ENCODE measurements at regions not wholly inside any gene's neighbourhood (a gene's known extent, or its start where the extent isn't known, plus 50 kb on each side); places are given as distances from the start of the nearest gene placed in this dataset.
A peak's percentile ranks its signal among the peaks of the same experiment; 100 is the strongest.

- Histone ChIP-seq H2AFZ (replicated peaks) (no peak overlapping the region), H3K9ac (no peak overlapping the region), H3K36me3 (no peaks in the 10 kb centered on the region), H3K79me2 (ENCODE audit: low read depth) (no peaks in the 10 kb centered on the region), H3K27me3 (no peaks in the 10 kb centered on the region), H3K4me1 (peaks cover 7% of the 10 kb centered on the region), H3K9me3 (ENCODE audit: low read depth) (no peaks in the 10 kb centered on the region), H3F3A (ENCODE audit: low read depth) (no peaks in the 10 kb centered on the region), H3K4me3 (no peak overlapping the region), H3K27ac (no peak overlapping the region), H3K4me2 (no peak overlapping the region), H4K20me1 (ENCODE audit: low read depth) (no peaks in the 10 kb centered on the region)
- TF ChIP-seq EZH2 (IDR thresholded peaks at IDR 0.05) (no peak), EZH2phosphoT487 (IDR thresholded peaks at IDR 0.05) (no peak), CTCF (IDR thresholded peaks at IDR 0.05) (no peak)
- DNase-seq (ENCODE audit: low spot score) = no peak
- H3K27me3 Mint-ChIP-seq (ENCODE audit: insufficient read depth, low read depth) = no peaks in the 10 kb centered on the region
- H3K36me3 Mint-ChIP-seq = no peaks in the 10 kb centered on the region
- H3K27ac Mint-ChIP-seq = no peak overlapping the region
- H3K4me1 Mint-ChIP-seq = peaks cover 11% of the 10 kb centered on the region
- no peaks in the 10 kb centered on the region for H3K9me3 Mint-ChIP-seq
- no peak overlapping the region for H3K4me3 Mint-ChIP-seq
Observed at GRCh38 chr2:56682397-56682760, 498.6 kb downstream of the CCDC85A start.

GRCh38 chr2:56684327-56684726, 500.5 kb downstream of the CCDC85A start:
- H3K27me3 Mint-ChIP-seq (ENCODE audit: insufficient read depth, low read depth) = no peaks in the 10 kb centered on the region
- peak overlapping the region; percentile 18 for H3K4me2 ChIP-seq
- H3K27me3 ChIP-seq = no peaks in the 10 kb centered on the region
- DNase-seq (ENCODE audit: low spot score) = peak; percentile 4
- H3F3A ChIP-seq (ENCODE audit: low read depth) = no peaks in the 10 kb centered on the region
- H3K4me3 Mint-ChIP-seq = no peak overlapping the region
- H3K27ac ChIP-seq = no peak overlapping the region
- no peaks in the 10 kb centered on the region for H3K9me3 ChIP-seq (ENCODE audit: low read depth)
- no peak overlapping the region for H3K9ac ChIP-seq
- H3K36me3 Mint-ChIP-seq = no peaks in the 10 kb centered on the region
- peaks cover 11% of the 10 kb centered on the region for H3K4me1 Mint-ChIP-seq
- no peaks in the 10 kb centered on the region for H3K79me2 ChIP-seq (ENCODE audit: low read depth)
- no peaks in the 10 kb centered on the region for H3K9me3 Mint-ChIP-seq
- H3K36me3 ChIP-seq = no peaks in the 10 kb centered on the region
- H3K4me3 ChIP-seq = no peak overlapping the region
- TF ChIP-seq CTCF (IDR thresholded peaks at IDR 0.05) (no peak), EZH2 (IDR thresholded peaks at IDR 0.05) (no peak), EZH2phosphoT487 (IDR thresholded peaks at IDR 0.05) (no peak)
- no peak overlapping the region for H3K27ac Mint-ChIP-seq
- H3K4me1 ChIP-seq = peaks cover 7% of the 10 kb centered on the region
- no peaks in the 10 kb centered on the region for H4K20me1 ChIP-seq (ENCODE audit: low read depth)
- H2AFZ ChIP-seq (replicated peaks) = no peak overlapping the region

GRCh38 chr2:56685205-56685604, 501.4 kb downstream of the CCDC85A start:
- TF ChIP-seq EZH2 (IDR thresholded peaks at IDR 0.05) (no peak), EZH2phosphoT487 (IDR thresholded peaks at IDR 0.05) (no peak), CTCF (IDR thresholded peaks at IDR 0.05) (no peak)
- DNase-seq (ENCODE audit: low spot score) = no peak
- H2AFZ ChIP-seq (replicated peaks) = peak overlapping the region; percentile 63
- H3K27ac Mint-ChIP-seq = no peak overlapping the region
- H3K9me3 Mint-ChIP-seq = no peaks in the 10 kb centered on the region
- H3K4me3 Mint-ChIP-seq = no peak overlapping the region
- H4K20me1 ChIP-seq (ENCODE audit: low read depth) = no peaks in the 10 kb centered on the region
- no peak overlapping the region for H3K4me2 ChIP-seq
- H3K4me1 ChIP-seq = peaks cover 7% of the 10 kb centered on the region
- no peaks in the 10 kb centered on the region for H3K36me3 ChIP-seq
- H3K4me1 Mint-ChIP-seq = peaks cover 11% of the 10 kb centered on the region
- no peak overlapping the region for H3K9ac ChIP-seq
- no peaks in the 10 kb centered on the region for H3F3A ChIP-seq (ENCODE audit: low read depth)
- H3K4me3 ChIP-seq = no peak overlapping the region
- H3K79me2 ChIP-seq (ENCODE audit: low read depth) = no peaks in the 10 kb centered on the region
- H3K36me3 Mint-ChIP-seq = no peaks in the 10 kb centered on the region
- no peaks in the 10 kb centered on the region for H3K27me3 Mint-ChIP-seq (ENCODE audit: insufficient read depth, low read depth)
- no peaks in the 10 kb centered on the region for H3K27me3 ChIP-seq
- H3K27ac ChIP-seq = no peak overlapping the region
- H3K9me3 ChIP-seq (ENCODE audit: low read depth) = no peaks in the 10 kb centered on the region

GRCh38 chr2:56687169-56687568, 503.4 kb downstream of the CCDC85A start:
- Mint-ChIP-seq H3K4me3 (no peak overlapping the region), H3K36me3 (no peaks in the 10 kb centered on the region), H3K4me1 (peaks cover 11% of the 10 kb centered on the region), H3K27ac (no peak overlapping the region), H3K9me3 (no peaks in the 10 kb centered on the region), H3K27me3 (ENCODE audit: insufficient read depth, low read depth) (no peaks in the 10 kb centered on the region)
- no peaks in the 10 kb centered on the region for H3K27me3 ChIP-seq
- no peak overlapping the region for H3K4me2 ChIP-seq
- H3K79me2 ChIP-seq (ENCODE audit: low read depth) = no peaks in the 10 kb centered on the region
- no peak overlapping the region for H3K4me3 ChIP-seq
- no peaks in the 10 kb centered on the region for H4K20me1 ChIP-seq (ENCODE audit: low read depth)
- H3K4me1 ChIP-seq = peaks cover 7% of the 10 kb centered on the region
- TF ChIP-seq EZH2phosphoT487 (IDR thresholded peaks at IDR 0.05) (no peak), CTCF (IDR thresholded peaks at IDR 0.05) (no peak), EZH2 (IDR thresholded peaks at IDR 0.05) (no peak)
- no peaks in the 10 kb centered on the region for H3K9me3 ChIP-seq (ENCODE audit: low read depth)
- no peak overlapping the region for H3K27ac ChIP-seq
- H2AFZ ChIP-seq (replicated peaks) = no peak overlapping the region
- no peak for DNase-seq (ENCODE audit: low spot score)
- H3F3A ChIP-seq (ENCODE audit: low read depth) = no peaks in the 10 kb centered on the region
- H3K9ac ChIP-seq = no peak overlapping the region
- H3K36me3 ChIP-seq = no peaks in the 10 kb centered on the region
